ENCODE measurements at regions not wholly inside any gene's neighbourhood (a gene's known extent, or its start where the extent isn't known, plus 50 kb on each side); places are given as distances from the start of the nearest gene placed in this dataset.

GRCh38 chr14:84527706-84528105 is 1002.2 kb upstream of the FLRT2 start:
- no peaks in the 10 kb centered on the region for H3K9me3 ChIP-seq (ENCODE audit: control insufficient read depth, insufficient read depth, low read depth, low read length)
- H3K4me1 ChIP-seq (ENCODE audit: control insufficient read depth, insufficient read depth, low read length): 0 out of 2 replicates have a peak, but pooled peaks cover 2% of the 10 kb centered on the region
- H3K27ac ChIP-seq (ENCODE audit: extremely low read depth, low read depth, low read length): no peak overlapping the region
- ChIA-PET POLR2A (no interaction called here), CTCF (no interaction called here)
- H3K36me3 ChIP-seq (ENCODE audit: control insufficient read depth in 2 of 2, insufficient read depth in 1 of 2, low read length in 2 of 2): no peaks in the 10 kb centered on the region
- no peak overlapping the region for H3K4me3 ChIP-seq (ENCODE audit: low read depth, low read length)
- TF ChIP-seq ZNF664 (tag by site-specific recombination; IDR thresholded peaks at IDR 0.05): no peak
- no peak for TF ChIP-seq ZNF302 (tag by site-specific recombination; IDR thresholded peaks at IDR 0.05; ENCODE audit: low read depth)
- no peak for TF ChIP-seq GLI4 (tag by site-specific recombination; IDR thresholded peaks at IDR 0.05)

GRCh38 chr14:84532016-84532415 is 997.9 kb upstream of the FLRT2 start:
- 0 out of 2 replicates have a peak, but pooled peaks cover 2% of the 10 kb centered on the region for H3K4me1 ChIP-seq (ENCODE audit: control insufficient read depth, insufficient read depth, low read length)
- no peak overlapping the region for H3K27ac ChIP-seq (ENCODE audit: extremely low read depth, low read depth, low read length)
- TF ChIP-seq ZNF280C (tag by site-specific recombination; IDR thresholded peaks at IDR 0.05): no peak
- no peak overlapping the region for H3K4me3 ChIP-seq (ENCODE audit: low read depth, low read length)
- no peaks in the 10 kb centered on the region for H3K36me3 ChIP-seq (ENCODE audit: control insufficient read depth in 2 of 2, insufficient read depth in 1 of 2, low read length in 2 of 2)
- ChIA-PET CTCF (no interaction called here), POLR2A (no interaction called here)
- no peaks in the 10 kb centered on the region for H3K9me3 ChIP-seq (ENCODE audit: control insufficient read depth, insufficient read depth, low read depth, low read length)

GRCh38 chr14:84533181-84533725 is 996.7 kb upstream of the FLRT2 start:
- CTCF ChIA-PET: no interaction called here
- H3K36me3 ChIP-seq (ENCODE audit: control insufficient read depth in 2 of 2, insufficient read depth in 1 of 2, low read length in 2 of 2): no peaks in the 10 kb centered on the region
- no peak for TF ChIP-seq ZNF624 (tag by site-specific recombination; IDR thresholded peaks at IDR 0.05)
- no peak for TF ChIP-seq ZNF677 (tag by site-specific recombination; IDR thresholded peaks at IDR 0.05)
- no peak for TF ChIP-seq ZNF571 (tag by site-specific recombination; IDR thresholded peaks at IDR 0.05)
- no peak for TF ChIP-seq ZNF274 (IDR thresholded peaks at IDR 0.05; ENCODE audit: low read length)
- no peak for TF ChIP-seq ZNF274 (tag by site-specific recombination; IDR thresholded peaks at IDR 0.05; ENCODE audit: borderline replicate concordance)
- no peak for TF ChIP-seq ZNF623 (tag by site-specific recombination; IDR thresholded peaks at IDR 0.05)
- TF ChIP-seq KLF8 (tag by site-specific recombination; IDR thresholded peaks at IDR 0.05): no peak
- TF ChIP-seq ZNF792 (tag by site-specific recombination; IDR thresholded peaks at IDR 0.05): no peak
- TF ChIP-seq ZNF548 (tag by site-specific recombination; IDR thresholded peaks at IDR 0.05): no peak
- TF ChIP-seq IKZF3 (tag by site-specific recombination; IDR thresholded peaks at IDR 0.05): no peak
- no peak for TF ChIP-seq ZEB2 (tag by site-specific recombination; IDR thresholded peaks at IDR 0.05)
- no peak for TF ChIP-seq PRDM4 (tag by site-specific recombination; IDR thresholded peaks at IDR 0.05)
- no peak for TF ChIP-seq OSR2 (tag by site-specific recombination; IDR thresholded peaks at IDR 0.05)
- no peak for TF ChIP-seq ZNF549 (tag by site-specific recombination; IDR thresholded peaks at IDR 0.05)
- TF ChIP-seq ZSCAN4 (tag by site-specific recombination; IDR thresholded peaks at IDR 0.05): no peak
- TF ChIP-seq ZNF132 (tag by site-specific recombination; IDR thresholded peaks at IDR 0.05; ENCODE audit: borderline replicate concordance): no peak
- no peak for TF ChIP-seq TCF7L2 (IDR thresholded peaks at IDR 0.05; ENCODE audit: borderline replicate concordance, low read depth, low read length)
- H3K27ac ChIP-seq (ENCODE audit: extremely low read depth, low read depth, low read length): no peak overlapping the region
- H3K4me1 ChIP-seq (ENCODE audit: control insufficient read depth, insufficient read depth, low read length): no peaks in the 10 kb centered on the region
- no peaks in the 10 kb centered on the region; the same call in 1 of the 2 replicates for H3K9me3 ChIP-seq (ENCODE audit: control insufficient read depth, insufficient read depth, low read depth, low read length)
- POLR2A ChIA-PET: no interaction called here
- no peak overlapping the region for H3K4me3 ChIP-seq (ENCODE audit: low read depth, low read length)
